ENCODE measurements at regions not wholly inside any gene's neighbourhood (a gene's known extent, or its start where the extent isn't known, plus 50 kb on each side); places are given as distances from the start of the nearest gene placed in this dataset.

DNA sequence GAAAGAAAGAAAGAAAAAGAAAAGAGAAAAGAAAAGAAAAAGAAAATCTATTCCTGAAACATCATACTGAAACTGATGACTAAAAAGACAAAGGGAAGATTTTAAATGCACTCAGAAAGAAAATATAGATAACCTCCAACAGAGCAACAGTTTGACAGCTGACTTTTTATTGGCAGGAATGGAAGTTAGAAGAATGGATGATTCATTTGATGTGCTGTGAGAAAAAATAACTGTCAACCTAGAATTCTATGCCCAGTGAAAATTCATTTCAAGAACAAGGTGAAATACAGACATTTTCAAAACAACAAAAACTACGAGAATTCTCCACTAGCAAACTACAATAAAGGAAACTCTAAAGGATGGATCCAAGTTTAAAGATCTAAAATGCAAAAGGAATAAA, 50.5 kb upstream of the HSPA12A start:
- DNase-seq (ENCODE audit: low read depth): no peak

DNA sequence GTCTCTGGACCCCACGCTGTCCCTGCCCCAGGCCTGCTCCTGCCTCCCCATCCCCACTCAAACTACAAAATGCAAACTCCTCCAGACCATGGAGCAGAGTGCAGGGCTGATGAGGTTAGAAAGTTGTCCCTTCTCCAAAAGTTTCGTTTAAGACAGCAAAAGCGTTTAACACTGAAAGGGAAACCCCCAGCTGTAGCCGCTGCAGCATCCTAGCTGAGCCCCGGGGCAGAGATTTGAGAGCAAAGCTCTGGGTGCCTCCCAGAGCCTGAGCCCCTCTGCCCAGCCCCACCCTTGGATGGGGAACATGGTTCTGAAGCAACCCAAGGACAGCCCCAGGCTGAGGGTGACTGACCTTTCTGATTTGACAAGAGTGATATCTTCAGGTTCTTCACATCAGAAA, 52.8 kb upstream of the ENO4 start:
- DNase-seq (ENCODE audit: low read depth): no peak

DNA sequence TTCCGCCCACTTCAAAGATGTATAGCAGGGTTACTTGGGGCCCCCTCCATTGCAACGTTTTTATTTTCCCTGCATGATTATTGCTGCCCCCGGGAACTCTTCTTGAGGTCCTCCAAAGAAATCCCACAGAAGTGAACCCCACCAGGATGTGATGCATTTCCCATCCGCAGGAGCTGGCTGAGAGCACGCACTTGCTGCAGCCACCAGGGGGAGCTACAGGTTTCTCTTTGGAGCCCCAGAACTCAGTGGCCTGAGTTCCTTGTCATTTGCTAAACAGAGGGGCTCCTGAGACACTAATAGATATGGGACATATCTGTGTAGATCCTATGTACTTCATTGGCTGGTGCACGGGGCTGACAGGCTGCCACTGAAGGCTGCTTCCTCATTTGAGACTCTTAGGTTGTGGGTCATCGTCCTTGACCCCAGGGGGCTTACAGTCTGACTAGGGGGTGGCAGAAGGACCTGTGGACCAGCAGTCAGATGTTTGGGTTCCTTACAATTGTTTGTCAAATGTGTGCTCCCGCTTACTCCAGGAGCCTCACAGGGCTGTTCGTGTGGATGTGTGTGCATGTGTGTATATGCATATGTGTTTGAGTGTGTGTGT, 52.3 kb upstream of the ENO4 start:
- DNase-seq (ENCODE audit: low read depth): peak; percentile 44

DNA sequence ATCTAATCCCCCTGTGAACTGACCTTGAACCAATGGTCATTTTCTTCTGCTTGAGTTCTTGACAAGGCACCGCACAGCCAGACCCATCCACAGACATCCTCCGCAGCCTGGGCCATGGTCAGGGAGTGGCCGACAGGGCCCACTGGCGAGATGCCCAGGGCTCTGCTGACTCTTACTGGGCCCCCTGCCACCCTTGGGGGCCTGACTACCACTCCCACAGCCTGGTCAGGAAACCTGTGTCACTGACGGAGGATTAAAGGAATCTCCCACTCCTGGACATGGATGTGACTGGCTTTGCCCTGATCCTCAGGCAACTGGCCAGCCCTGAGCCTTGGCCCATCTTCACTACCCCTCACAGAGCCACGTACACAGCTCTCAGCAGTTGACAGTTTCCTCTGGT, 50.4 kb upstream of the ENO4 start:
- no peak for DNase-seq (ENCODE audit: low read depth)

All from stimulated activated CD8-positive, alpha-beta memory T cell treated with anti-CD3 and anti-CD28 coated beads, Interleukin-7, amount 100 ng/mL, for 24 hours (primary cell).